ENCODE measurements at regions not wholly inside any gene's neighbourhood (a gene's known extent, or its start where the extent isn't known, plus 50 kb on each side); places are given as distances from the start of the nearest gene placed in this dataset.

GRCh38 chr5:18141222-18141621 lies 507.0 kb downstream of the TAF11L14 start:
- DNase-seq: no peak

GRCh38 chr5:18142831-18143230 lies 508.6 kb downstream of the TAF11L14 start:
- no peak for DNase-seq

GRCh38 chr5:18152671-18153070 lies 518.4 kb downstream of the TAF11L14 start:
- DNase-seq: no peak

- DNase-seq: no peak
These were observed 523.9 kb downstream of the TAF11L14 start for GRCh38 chr5:18158166-18158565.

- DNase-seq: no peak
These were observed 525.1 kb downstream of the TAF11L14 start for GRCh38 chr5:18159331-18159730.

- DNase-seq: no peak
These were observed 537.4 kb downstream of the TAF11L14 start for GRCh38 chr5:18171684-18172083.

- no peak for DNase-seq
These were observed 545.3 kb downstream of the TAF11L14 start for GRCh38 chr5:18179579-18179978.

GRCh38 chr5:18181575-18181974 lies 547.3 kb downstream of the TAF11L14 start:
- DNase-seq: no peak

- no peak for DNase-seq
These were observed 561.6 kb downstream of the TAF11L14 start for GRCh38 chr5:18195910-18196309.

- no peak for DNase-seq
These were observed 563.5 kb downstream of the TAF11L14 start for GRCh38 chr5:18197734-18198133.

- no peak for DNase-seq
These were observed 567.9 kb downstream of the TAF11L14 start for GRCh38 chr5:18202164-18202563.

GRCh38 chr5:18203296-18203695 lies 569.0 kb downstream of the TAF11L14 start:
- DNase-seq: no peak

GRCh38 chr5:18213666-18214065 lies 579.4 kb downstream of the TAF11L14 start:
- no peak for DNase-seq

- no peak for DNase-seq
These were observed 581.8 kb downstream of the TAF11L14 start for GRCh38 chr5:18216016-18216415.

GRCh38 chr5:18216729-18217128 lies 582.5 kb downstream of the TAF11L14 start:
- no peak for DNase-seq

GRCh38 chr5:18219241-18219640 lies 585.0 kb downstream of the TAF11L14 start:
- DNase-seq: no peak

- no peak for DNase-seq
These were observed 586.4 kb downstream of the TAF11L14 start for GRCh38 chr5:18220631-18221030.

GRCh38 chr5:18236386-18236785 lies 602.1 kb downstream of the TAF11L14 start:
- DNase-seq: no peak

- DNase-seq: no peak
These were observed 604.1 kb downstream of the TAF11L14 start for GRCh38 chr5:18238321-18238720.

GRCh38 chr5:18240971-18241370 lies 606.7 kb downstream of the TAF11L14 start:
- no peak for DNase-seq

GRCh38 chr5:18243846-18244245 lies 609.6 kb downstream of the TAF11L14 start:
- DNase-seq: no peak

GRCh38 chr5:18244309-18244708 lies 610.0 kb downstream of the TAF11L14 start:
- DNase-seq: no peak

- no peak for DNase-seq
These were observed 618.3 kb downstream of the TAF11L14 start for GRCh38 chr5:18252559-18252958.

- DNase-seq: no peak
These were observed 630.0 kb downstream of the TAF11L14 start for GRCh38 chr5:18264126-18264882.

- DNase-seq: no peak
These were observed 636.5 kb downstream of the TAF11L14 start for GRCh38 chr5:18270635-18271338.

Measured in stimulated activated CD4-positive, alpha-beta T cell treated with anti-CD3 and anti-CD28 coated beads, Interleukin-4, amount 100 ng/mL, for 24 hours (primary cell).